DOHH2 (cell line): ENCODE measurements at regions not wholly inside any gene's neighbourhood (a gene's known extent, or its start where the extent isn't known, plus 50 kb on each side); places are given as distances from the start of the nearest gene placed in this dataset.
"Not testable (repeated sequence)": the region's sequence is repeated elsewhere in the genome, so short reads cannot be mapped to it uniquely, and the experiment has no call there.

ENCODE experiments used
- EZH2phosphoT487 ChIP-seq: fragments of 200-600 bp; sonication (generic); IDR thresholded peaks from 2 replicates; pipeline ENCODE4 v1.6.1; 2017; ENCODE audit warnings: borderline replicate concordance, mild to moderate bottlenecking, antibody characterized with exemption, low read length, moderate library complexity, mixed read lengths
- TF ChIP-seq, protein P1 (sequence below): fragments of 200-600 bp; sonication (generic); IDR thresholded peaks from one replicate; pipeline ENCODE4 v1.5.1; 2014; ENCODE audit warnings: antibody characterized with exemption, mild to moderate bottlenecking, low read depth, low read length; ENCODE audit not compliant: poor library complexity, severe bottlenecking

DNA sequence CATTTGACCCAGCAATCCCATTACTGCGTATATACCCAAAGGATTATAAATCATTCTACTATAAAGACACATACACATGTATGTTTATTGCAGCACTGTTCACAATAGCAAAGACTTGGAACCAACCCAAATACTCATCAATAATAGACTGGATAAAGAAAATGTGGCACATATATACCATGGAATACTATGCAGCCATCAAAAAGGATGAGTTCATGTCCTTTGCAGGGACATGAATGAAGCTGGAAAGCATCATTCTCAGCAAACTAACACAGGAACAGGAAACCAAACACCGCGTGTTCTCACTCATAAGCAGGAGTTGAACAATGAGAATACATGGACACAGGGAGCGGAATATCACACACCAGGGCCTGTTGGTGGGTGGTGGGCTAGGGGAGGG is 158.3 kb downstream of the EXOC5 start:
- TF ChIP-seq, protein P1, sequence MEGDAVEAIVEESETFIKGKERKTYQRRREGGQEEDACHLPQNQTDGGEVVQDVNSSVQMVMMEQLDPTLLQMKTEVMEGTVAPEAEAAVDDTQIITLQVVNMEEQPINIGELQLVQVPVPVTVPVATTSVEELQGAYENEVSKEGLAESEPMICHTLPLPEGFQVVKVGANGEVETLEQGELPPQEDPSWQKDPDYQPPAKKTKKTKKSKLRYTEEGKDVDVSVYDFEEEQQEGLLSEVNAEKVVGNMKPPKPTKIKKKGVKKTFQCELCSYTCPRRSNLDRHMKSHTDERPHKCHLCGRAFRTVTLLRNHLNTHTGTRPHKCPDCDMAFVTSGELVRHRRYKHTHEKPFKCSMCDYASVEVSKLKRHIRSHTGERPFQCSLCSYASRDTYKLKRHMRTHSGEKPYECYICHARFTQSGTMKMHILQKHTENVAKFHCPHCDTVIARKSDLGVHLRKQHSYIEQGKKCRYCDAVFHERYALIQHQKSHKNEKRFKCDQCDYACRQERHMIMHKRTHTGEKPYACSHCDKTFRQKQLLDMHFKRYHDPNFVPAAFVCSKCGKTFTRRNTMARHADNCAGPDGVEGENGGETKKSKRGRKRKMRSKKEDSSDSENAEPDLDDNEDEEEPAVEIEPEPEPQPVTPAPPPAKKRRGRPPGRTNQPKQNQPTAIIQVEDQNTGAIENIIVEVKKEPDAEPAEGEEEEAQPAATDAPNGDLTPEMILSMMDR: not testable (repeated sequence)
- not testable (repeated sequence) for TF ChIP-seq EZH2phosphoT487
